ENCODE measurements at regions not wholly inside any gene's neighbourhood (a gene's known extent, or its start where the extent isn't known, plus 50 kb on each side); places are given as distances from the start of the nearest gene placed in this dataset.

- no peak for DNase-seq
Observed at GRCh38 chr4:153034681-153035080, 98.6 kb downstream of the FHDC1 start.

- DNase-seq: no peak
Observed at GRCh38 chr4:153036931-153037482, 100.9 kb downstream of the FHDC1 start.

- no peak for DNase-seq
Observed at GRCh38 chr4:153038623-153039311, 102.6 kb downstream of the FHDC1 start.

GRCh38 chr4:153039542-153040185, 103.5 kb downstream of the FHDC1 start:
- DNase-seq: no peak

- no peak for DNase-seq
Observed at GRCh38 chr4:153040677-153041076, 104.6 kb downstream of the FHDC1 start.

GRCh38 chr4:153044036-153044435, 107.9 kb downstream of the FHDC1 start:
- no peak for DNase-seq

GRCh38 chr4:153045111-153045982, 109.2 kb downstream of the FHDC1 start:
- no peak for DNase-seq

- DNase-seq: no peak
Observed at GRCh38 chr4:153058671-153059060, 122.5 kb downstream of the FHDC1 start.

GRCh38 chr4:153060196-153060595, 124.1 kb downstream of the FHDC1 start:
- DNase-seq: no peak

- no peak for DNase-seq
Observed at GRCh38 chr4:153061971-153062370, 125.8 kb downstream of the FHDC1 start.

- no peak for DNase-seq
Observed at GRCh38 chr4:153062652-153063168, 126.6 kb downstream of the FHDC1 start.

GRCh38 chr4:153063490-153063889, 127.4 kb downstream of the FHDC1 start:
- DNase-seq: no peak

- no peak for DNase-seq
Observed at GRCh38 chr4:153064571-153064970, 128.4 kb downstream of the FHDC1 start.

- DNase-seq: no peak
Observed at GRCh38 chr4:153065276-153065675, 129.2 kb downstream of the FHDC1 start.

- no peak for DNase-seq
Observed at GRCh38 chr4:153067376-153067775, 131.3 kb downstream of the FHDC1 start.

GRCh38 chr4:153068751-153069150, 132.6 kb downstream of the FHDC1 start:
- no peak for DNase-seq

- no peak for DNase-seq
Observed at GRCh38 chr4:153071958-153072598, 132.2 kb upstream of the TRIM2 start.

GRCh38 chr4:153072661-153073060, 131.6 kb upstream of the TRIM2 start:
- DNase-seq: no peak

- no peak for DNase-seq
Observed at GRCh38 chr4:153074486-153074885, 129.8 kb upstream of the TRIM2 start.

- no peak for DNase-seq
Observed at GRCh38 chr4:153074936-153075630, 129.2 kb upstream of the TRIM2 start.

GRCh38 chr4:153075836-153076518, 128.3 kb upstream of the TRIM2 start:
- DNase-seq: no peak
